ENCODE measurements at regions not wholly inside any gene's neighbourhood (a gene's known extent, or its start where the extent isn't known, plus 50 kb on each side); places are given as distances from the start of the nearest gene placed in this dataset.
"Not testable (repeated sequence)": the region's sequence is repeated elsewhere in the genome, so short reads cannot be mapped to it uniquely, and the experiment has no call there.

DNA sequence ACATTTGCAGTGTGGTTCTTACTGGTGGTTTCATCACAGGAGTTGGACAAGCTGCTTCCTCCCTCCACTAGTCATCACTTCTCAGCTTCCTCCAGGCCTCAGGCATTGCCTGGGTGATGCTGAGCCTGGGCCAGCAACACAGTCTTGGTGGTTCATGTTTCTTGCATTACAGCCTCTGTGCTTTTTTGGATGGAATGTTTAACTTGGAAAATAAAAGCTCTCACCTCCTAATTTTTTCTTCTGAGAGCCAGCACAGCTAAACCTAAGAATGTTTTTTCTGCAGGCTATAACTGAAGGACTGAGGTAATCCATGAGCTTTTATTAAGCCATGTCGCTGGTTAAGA, 66.1 kb upstream of the RHOU start:
- no peak for DNase-seq

DNA sequence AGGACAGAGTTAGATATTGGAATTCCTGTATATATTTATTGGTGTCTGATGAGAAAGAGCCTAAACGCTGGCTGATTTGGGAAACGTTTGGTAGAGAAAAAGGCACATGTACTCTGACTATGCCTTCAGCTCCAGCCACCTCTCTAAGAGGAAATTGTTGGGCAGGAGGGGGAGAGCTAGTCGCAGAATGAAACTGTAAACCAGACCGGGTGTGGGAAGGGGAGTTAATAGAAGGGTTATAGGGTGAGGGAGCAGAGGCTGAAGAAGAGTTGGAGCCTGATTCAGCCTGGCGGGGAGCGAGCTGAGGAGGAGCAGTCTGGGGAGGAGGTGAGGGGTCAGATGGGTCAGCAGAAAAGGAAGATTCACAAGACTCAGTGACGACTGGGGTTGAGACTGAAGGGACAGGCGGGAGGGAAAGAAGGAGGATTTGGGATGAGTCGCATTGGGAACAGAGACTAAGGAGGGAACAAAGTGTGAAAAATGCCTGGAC, 54.2 kb upstream of the RHOU start:
- not testable (repeated sequence) for DNase-seq

DNA sequence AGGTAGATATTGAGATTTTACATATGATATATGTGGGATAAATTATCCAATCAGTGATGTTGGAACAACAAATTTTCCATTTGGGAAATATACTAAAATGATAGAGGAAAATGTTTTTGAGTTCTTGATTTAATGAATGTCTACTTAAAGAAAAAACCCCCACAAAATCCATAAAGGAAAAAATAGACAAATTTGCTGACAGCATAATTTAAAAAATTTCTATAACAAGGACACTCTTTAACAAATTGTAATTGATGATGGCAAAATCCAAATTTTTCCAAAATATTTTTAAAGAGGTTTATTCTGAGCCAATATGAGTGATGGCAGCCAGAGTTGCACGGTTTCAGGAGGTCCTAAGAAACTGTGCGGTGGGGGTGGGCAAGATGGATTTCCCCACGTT, 51.9 kb upstream of the RHOU start:
- no peak for DNase-seq

DNA sequence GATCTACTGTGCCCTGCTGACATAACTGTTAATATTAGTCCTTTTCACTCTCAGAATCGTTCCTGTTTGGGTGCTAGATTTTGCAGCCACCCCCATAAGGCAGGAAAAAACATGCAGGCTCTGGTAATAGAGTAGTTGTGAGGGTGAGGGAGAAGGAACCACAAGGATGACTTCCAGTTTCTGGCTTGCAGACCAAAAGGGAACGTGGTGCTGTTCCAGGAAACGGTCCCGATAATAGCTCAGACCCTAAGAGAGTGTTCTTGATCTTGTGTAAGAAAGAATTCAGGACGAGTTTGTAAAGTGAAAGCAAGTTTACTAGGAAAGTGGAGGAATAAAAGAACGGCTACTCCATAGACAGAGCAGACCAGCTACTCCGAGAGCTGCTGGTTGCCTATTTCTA, 50.7 kb upstream of the RHOU start:
- DNase-seq: no peak

DNA sequence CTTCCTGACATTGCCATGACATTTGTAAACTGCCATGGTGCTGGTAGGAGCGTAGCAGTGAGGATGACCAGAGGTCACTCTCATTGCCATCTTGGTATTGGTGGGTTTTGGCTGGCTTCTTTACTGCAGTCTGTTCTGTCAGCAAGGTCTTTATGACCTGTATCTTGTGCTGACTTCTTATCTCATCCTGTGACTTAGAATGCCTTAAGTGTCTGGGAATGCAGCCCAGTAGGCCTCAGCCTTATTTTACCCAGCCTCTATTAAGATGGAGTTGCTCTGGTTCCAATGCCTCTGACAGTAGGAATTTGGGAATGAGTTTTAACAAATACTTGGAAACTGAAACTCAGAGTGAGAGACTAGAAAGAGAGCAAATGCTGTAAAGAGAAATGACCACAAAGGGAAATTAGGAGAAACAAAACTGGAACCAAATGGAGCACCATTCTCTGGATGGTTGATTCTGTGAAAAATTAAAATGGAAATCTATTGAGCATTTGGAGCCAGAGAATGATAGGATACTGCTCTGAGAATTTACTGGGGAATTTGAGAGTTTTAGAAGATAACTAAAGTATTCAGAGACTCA, 50.1 kb upstream of the RHOU start:
- DNase-seq: no peak
